HG02759 (cell line): ENCODE measurements at regions not wholly inside any gene's neighbourhood (a gene's known extent, or its start where the extent isn't known, plus 50 kb on each side); places are given as distances from the start of the nearest gene placed in this dataset.
"Not testable (repeated sequence)": the region's sequence is repeated elsewhere in the genome, so short reads cannot be mapped to it uniquely, and the experiment has no call there.

Source experiments
- ATAC-seq: cut with Tn5 transposase; IDR thresholded peaks from one replicate; pipeline ENCODE4 v1.9.1; 2021; ENCODE audit warnings: mild to moderate bottlenecking, moderate library complexity; ENCODE audit not compliant: unreplicated experiment

GRCh38 chr10:10017716-10018115 is 1000.0 kb upstream of the CELF2 start:
- ATAC-seq: no peak

- ATAC-seq: no peak
These were observed 996.7 kb upstream of the CELF2 start for GRCh38 chr10:10020945-10021344.

- ATAC-seq: no peak
These were observed 984.7 kb upstream of the CELF2 start for GRCh38 chr10:10032991-10033390.

GRCh38 chr10:10038348-10038747 is 979.3 kb upstream of the CELF2 start:
- ATAC-seq: no peak

- ATAC-seq: no peak
These were observed 978.1 kb upstream of the CELF2 start for GRCh38 chr10:10039595-10039994.

- no peak for ATAC-seq
These were observed 974.6 kb upstream of the CELF2 start for GRCh38 chr10:10043083-10043482.

GRCh38 chr10:10044922-10045764 is 972.5 kb upstream of the CELF2 start:
- peak; percentile 62 for ATAC-seq

- ATAC-seq: no peak
These were observed 972.0 kb upstream of the CELF2 start for GRCh38 chr10:10045765-10046028.

- no peak for ATAC-seq
These were observed 970.2 kb upstream of the CELF2 start for GRCh38 chr10:10047426-10047825.

GRCh38 chr10:10053051-10053450 is 964.6 kb upstream of the CELF2 start:
- ATAC-seq: no peak

- ATAC-seq: no peak
These were observed 963.2 kb upstream of the CELF2 start for GRCh38 chr10:10054466-10054865.

GRCh38 chr10:10055656-10056442 is 961.8 kb upstream of the CELF2 start:
- no peak for ATAC-seq

- ATAC-seq: no peak
These were observed 960.7 kb upstream of the CELF2 start for GRCh38 chr10:10056961-10057360.

GRCh38 chr10:10067644-10068043 is 950.0 kb upstream of the CELF2 start:
- no peak for ATAC-seq

GRCh38 chr10:10074847-10075246 is 942.8 kb upstream of the CELF2 start:
- not testable (repeated sequence) for ATAC-seq

- no peak for ATAC-seq
These were observed 939.2 kb upstream of the CELF2 start for GRCh38 chr10:10078446-10078845.

GRCh38 chr10:10092581-10092980 is 925.1 kb upstream of the CELF2 start:
- ATAC-seq: no peak

- ATAC-seq: no peak
These were observed 924.7 kb upstream of the CELF2 start for GRCh38 chr10:10093021-10093420.

GRCh38 chr10:10094691-10095090 is 923.0 kb upstream of the CELF2 start:
- no peak for ATAC-seq

- ATAC-seq: no peak
These were observed 921.4 kb upstream of the CELF2 start for GRCh38 chr10:10096296-10096695.

- no peak for ATAC-seq
These were observed 920.8 kb upstream of the CELF2 start for GRCh38 chr10:10096898-10097297.

- no peak for ATAC-seq
These were observed 916.6 kb upstream of the CELF2 start for GRCh38 chr10:10101106-10101505.
